AG09319 (cell line): ENCODE measurements at regions not wholly inside any gene's neighbourhood (a gene's known extent, or its start where the extent isn't known, plus 50 kb on each side); places are given as distances from the start of the nearest gene placed in this dataset.

Experiments
- DNase-seq: peaks from one replicate; pipeline ENCODE4 v3.0.0-alpha.2; 2010; ENCODE audit warnings: low read depth; ENCODE audit errors: extremely low read depth
- TF ChIP-seq, protein P1 (sequence below): IDR thresholded peaks from 2 replicates; pipeline ENCODE4 v1.5.1; 2011; ENCODE audit warnings: low read depth, mild to moderate bottlenecking, inconsistent platforms, low read length, moderate library complexity

DNA sequence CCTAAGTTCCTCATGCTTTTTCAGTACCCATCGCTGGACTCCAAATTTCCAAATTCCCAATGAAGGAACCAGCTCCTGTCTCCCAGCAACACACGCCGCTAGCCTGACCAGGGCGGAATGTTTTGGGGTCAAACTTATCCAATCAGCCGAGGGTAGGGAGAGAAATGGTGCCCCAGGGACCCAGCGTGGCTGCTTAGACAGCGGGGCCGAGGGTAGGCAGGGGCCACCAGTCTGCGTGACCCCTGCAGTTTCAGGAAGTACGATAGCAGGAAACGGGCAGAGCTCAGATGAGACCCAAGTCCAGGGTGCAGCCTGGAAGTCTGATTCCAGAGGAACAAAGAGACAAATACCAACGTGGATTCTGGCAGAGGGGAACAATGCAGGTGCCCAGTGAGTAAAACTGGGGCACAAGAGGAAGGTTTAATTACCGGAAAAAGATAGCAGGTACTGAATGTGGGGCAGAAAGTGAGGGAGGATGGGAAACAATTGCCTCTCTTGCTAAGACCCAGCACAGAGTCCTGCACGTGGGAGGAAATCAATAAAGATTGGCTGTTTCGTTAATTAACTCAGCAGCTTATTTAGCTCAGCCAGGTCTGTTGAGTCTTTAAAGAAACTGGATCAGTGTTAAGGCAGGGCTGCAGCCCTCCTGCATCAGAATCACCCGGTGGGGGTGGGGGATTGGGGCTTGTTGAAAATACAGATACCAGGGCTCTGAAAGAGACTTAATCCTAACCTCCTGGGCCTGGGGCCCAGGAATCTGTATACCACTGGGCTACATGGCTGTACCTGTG, 50.4 kb upstream of the NFE2L3 start:
- no peak for DNase-seq
- TF ChIP-seq, protein P1, sequence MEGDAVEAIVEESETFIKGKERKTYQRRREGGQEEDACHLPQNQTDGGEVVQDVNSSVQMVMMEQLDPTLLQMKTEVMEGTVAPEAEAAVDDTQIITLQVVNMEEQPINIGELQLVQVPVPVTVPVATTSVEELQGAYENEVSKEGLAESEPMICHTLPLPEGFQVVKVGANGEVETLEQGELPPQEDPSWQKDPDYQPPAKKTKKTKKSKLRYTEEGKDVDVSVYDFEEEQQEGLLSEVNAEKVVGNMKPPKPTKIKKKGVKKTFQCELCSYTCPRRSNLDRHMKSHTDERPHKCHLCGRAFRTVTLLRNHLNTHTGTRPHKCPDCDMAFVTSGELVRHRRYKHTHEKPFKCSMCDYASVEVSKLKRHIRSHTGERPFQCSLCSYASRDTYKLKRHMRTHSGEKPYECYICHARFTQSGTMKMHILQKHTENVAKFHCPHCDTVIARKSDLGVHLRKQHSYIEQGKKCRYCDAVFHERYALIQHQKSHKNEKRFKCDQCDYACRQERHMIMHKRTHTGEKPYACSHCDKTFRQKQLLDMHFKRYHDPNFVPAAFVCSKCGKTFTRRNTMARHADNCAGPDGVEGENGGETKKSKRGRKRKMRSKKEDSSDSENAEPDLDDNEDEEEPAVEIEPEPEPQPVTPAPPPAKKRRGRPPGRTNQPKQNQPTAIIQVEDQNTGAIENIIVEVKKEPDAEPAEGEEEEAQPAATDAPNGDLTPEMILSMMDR: no peak

DNA sequence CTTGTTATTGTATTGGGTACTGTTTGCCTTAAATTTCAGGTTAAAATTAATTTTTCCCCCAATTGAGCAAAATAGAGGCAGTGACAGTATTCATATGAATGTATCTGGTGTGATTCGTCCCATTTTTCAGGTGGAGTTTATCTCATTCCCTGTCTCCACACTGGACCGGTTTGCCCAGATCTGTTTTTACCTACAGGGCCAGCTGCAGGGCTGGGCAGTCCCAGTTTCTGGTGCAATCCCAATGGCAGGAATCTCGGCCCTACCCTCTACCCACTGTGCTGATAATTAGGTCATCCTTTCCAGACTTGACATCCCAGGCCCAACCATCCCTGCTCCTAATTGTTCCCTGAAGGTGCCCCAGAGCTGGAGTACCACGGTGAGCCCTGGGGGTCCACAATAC, 49.8 kb upstream of the NFE2L3 start:
- TF ChIP-seq, protein P1: no peak
- no peak for DNase-seq
